Fibroblast of lung (primary cell): ENCODE measurements at regions not wholly inside any gene's neighbourhood (a gene's known extent, or its start where the extent isn't known, plus 50 kb on each side); places are given as distances from the start of the nearest gene placed in this dataset.
"Not testable (repeated sequence)": the region's sequence is repeated elsewhere in the genome, so short reads cannot be mapped to it uniquely, and the experiment has no call there.

Experiments used
- EZH2 ChIP-seq: IDR thresholded peaks from 2 replicates; pipeline ENCODE4 v1.5.1; 2012; ENCODE audit warnings: low read length, control low read depth, mild to moderate bottlenecking; ENCODE audit errors: missing control alignments
- TF ChIP-seq, protein P1 (sequence below), 2 donors: IDR thresholded peaks in 1 of 2; conservative IDR thresholded peaks in 1 of 2; 1 replicate in 1 of 2; 2 replicates in 1 of 2; pipeline ENCODE4 v1.5.1; 2011 to 2012; ENCODE audit warnings: low read length in 2 of 2, control low read depth in 1 of 2, inconsistent platforms in 1 of 2, low read depth in 1 of 2, mild to moderate bottlenecking in 1 of 2

DNA sequence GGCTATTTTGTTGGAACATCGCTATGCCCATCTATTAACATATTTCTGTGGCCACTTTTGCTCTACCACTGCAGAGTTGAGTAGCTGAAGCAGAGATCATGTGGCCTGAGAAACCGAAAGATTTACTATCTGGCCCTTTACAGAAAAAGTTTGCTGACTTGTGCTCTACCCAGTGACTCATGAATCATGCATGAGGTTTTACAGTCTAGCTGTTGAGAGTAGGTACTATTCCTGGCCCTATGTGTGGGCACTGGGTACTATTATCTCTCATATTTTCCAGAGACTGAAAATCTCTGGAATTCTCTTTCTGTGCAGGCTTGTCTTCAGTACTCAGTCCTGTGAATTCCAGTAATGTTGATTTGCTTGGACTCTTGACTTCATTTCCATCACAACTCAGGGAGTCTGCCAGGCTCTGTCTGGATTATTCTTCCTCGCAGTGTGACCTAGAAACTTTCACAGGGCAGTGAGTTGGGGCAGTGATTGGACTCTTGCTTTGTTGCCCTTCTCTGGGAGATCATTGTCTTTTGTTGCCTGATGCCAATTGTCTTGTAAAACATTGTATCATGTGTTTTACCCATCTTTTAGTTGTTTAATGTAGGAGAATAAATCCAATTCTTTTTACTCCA lies 121.3 kb upstream of the PRSS12 start:
- TF ChIP-seq, protein P1, sequence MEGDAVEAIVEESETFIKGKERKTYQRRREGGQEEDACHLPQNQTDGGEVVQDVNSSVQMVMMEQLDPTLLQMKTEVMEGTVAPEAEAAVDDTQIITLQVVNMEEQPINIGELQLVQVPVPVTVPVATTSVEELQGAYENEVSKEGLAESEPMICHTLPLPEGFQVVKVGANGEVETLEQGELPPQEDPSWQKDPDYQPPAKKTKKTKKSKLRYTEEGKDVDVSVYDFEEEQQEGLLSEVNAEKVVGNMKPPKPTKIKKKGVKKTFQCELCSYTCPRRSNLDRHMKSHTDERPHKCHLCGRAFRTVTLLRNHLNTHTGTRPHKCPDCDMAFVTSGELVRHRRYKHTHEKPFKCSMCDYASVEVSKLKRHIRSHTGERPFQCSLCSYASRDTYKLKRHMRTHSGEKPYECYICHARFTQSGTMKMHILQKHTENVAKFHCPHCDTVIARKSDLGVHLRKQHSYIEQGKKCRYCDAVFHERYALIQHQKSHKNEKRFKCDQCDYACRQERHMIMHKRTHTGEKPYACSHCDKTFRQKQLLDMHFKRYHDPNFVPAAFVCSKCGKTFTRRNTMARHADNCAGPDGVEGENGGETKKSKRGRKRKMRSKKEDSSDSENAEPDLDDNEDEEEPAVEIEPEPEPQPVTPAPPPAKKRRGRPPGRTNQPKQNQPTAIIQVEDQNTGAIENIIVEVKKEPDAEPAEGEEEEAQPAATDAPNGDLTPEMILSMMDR (conservative IDR thresholded peaks at IDR 0.05 in 1 of 2, IDR thresholded peaks at IDR 0.05 in 1 of 2; ENCODE audit: low read depth in 1 of 2, low read length in 2 of 2), result not testable (repeated sequence)
- TF ChIP-seq EZH2, result not testable (repeated sequence)
